ENCODE measurements at regions not wholly inside any gene's neighbourhood (a gene's known extent, or its start where the extent isn't known, plus 50 kb on each side); places are given as distances from the start of the nearest gene placed in this dataset.

GRCh38 chr12:91964501-91964900 is 181.1 kb downstream of the BTG1 start:
- DNase-seq = no peak

- no peak for DNase-seq
These were observed 186.4 kb downstream of the BTG1 start for GRCh38 chr12:91959220-91959619.

- DNase-seq = no peak
These were observed 186.8 kb downstream of the BTG1 start for GRCh38 chr12:91958816-91959215.

GRCh38 chr12:91954747-91955146 is 190.9 kb downstream of the BTG1 start:
- no peak for DNase-seq

GRCh38 chr12:91954326-91954725 is 191.3 kb downstream of the BTG1 start:
- DNase-seq = no peak

GRCh38 chr12:91952916-91953315 is 192.7 kb downstream of the BTG1 start:
- DNase-seq = no peak

- DNase-seq = no peak
These were observed 194.1 kb downstream of the BTG1 start for GRCh38 chr12:91951571-91951970.

- DNase-seq = no peak
These were observed 197.1 kb downstream of the BTG1 start for GRCh38 chr12:91948504-91948903.

- DNase-seq = no peak
These were observed 198.2 kb downstream of the BTG1 start for GRCh38 chr12:91947459-91947858.

GRCh38 chr12:91944637-91945036 is 201.0 kb downstream of the BTG1 start:
- DNase-seq = no peak

GRCh38 chr12:91940826-91941570 is 204.6 kb downstream of the BTG1 start:
- no peak for DNase-seq

GRCh38 chr12:91940322-91940721 is 205.3 kb downstream of the BTG1 start:
- DNase-seq = no peak

- no peak for DNase-seq
These were observed 207.9 kb downstream of the BTG1 start for GRCh38 chr12:91937706-91938105.

- no peak for DNase-seq
These were observed 208.6 kb downstream of the BTG1 start for GRCh38 chr12:91937009-91937408.

GRCh38 chr12:91935296-91935695 is 210.3 kb downstream of the BTG1 start:
- DNase-seq = no peak

- no peak for DNase-seq
These were observed 214.5 kb downstream of the BTG1 start for GRCh38 chr12:91931111-91931510.

GRCh38 chr12:91928501-91928900 is 217.1 kb downstream of the BTG1 start:
- DNase-seq = no peak

- DNase-seq = no peak
These were observed 218.8 kb downstream of the BTG1 start for GRCh38 chr12:91926848-91927247.

GRCh38 chr12:91924827-91925226 is 220.8 kb downstream of the BTG1 start:
- no peak for DNase-seq

- no peak for DNase-seq
These were observed 221.8 kb downstream of the BTG1 start for GRCh38 chr12:91923864-91924263.

- DNase-seq = no peak
These were observed 223.0 kb downstream of the BTG1 start for GRCh38 chr12:91922674-91923073.

- DNase-seq = no peak
These were observed 223.5 kb downstream of the BTG1 start for GRCh38 chr12:91922139-91922538.

- DNase-seq = no peak
These were observed 224.1 kb downstream of the BTG1 start for GRCh38 chr12:91921555-91921954.

GRCh38 chr12:91920741-91921140 is 224.9 kb downstream of the BTG1 start:
- DNase-seq = no peak

GRCh38 chr12:91920276-91920675 is 225.4 kb downstream of the BTG1 start:
- no peak for DNase-seq
